HCT116 (cell line): ENCODE measurements at regions not wholly inside any gene's neighbourhood (a gene's known extent, or its start where the extent isn't known, plus 50 kb on each side); places are given as distances from the start of the nearest gene placed in this dataset.

ENCODE experiments used
- ATAC-seq: fragments of 200-7000 bp; cut with Tn5 transposase; 2 replicates; pipeline ENCODE4 v1.9.1; 2020; ENCODE audit warnings: mild to moderate bottlenecking, moderate library complexity
- BruUV-seq: library from RNA; stranded (reverse); fragments of 400-500 nt; replicated peaks from 2 replicates; lab custom pipeline; 2021; lab: Mats Ljungman, UMichigan
- CTCF ChIA-PET: fragments of 300-600 bp; sonication (Branson Sonifier 250); formaldehyde crosslinking; loops from one replicate; lab custom pipeline; 2021; ENCODE audit warnings: antibody characterized with exemption; lab: Charles Lee
- POLR2A ChIA-PET: fragments of 300-600, 350-600 bp; sonication (Branson Sonifier 250); formaldehyde crosslinking; loops from one replicate; lab custom pipeline; 2021; ENCODE audit warnings: antibody characterized with exemption; lab: Charles Lee
- RAD21 ChIA-PET, 2 experiments: fragments of 300-600 bp; sonication (Branson Sonifier 250); formaldehyde crosslinking; loops; one replicate each; lab custom pipeline; 2023; ENCODE audit warnings: low total read pairs in 2 of 2; ENCODE audit not compliant: uncharacterized antibody in 2 of 2, unreplicated experiment in 2 of 2, low non-redundant PET in 1 of 2; lab: Charles Lee
- DNase-seq: peaks from one replicate; pipeline ENCODE4 v3.0.0-alpha.2; 2010; ENCODE audit warnings: low read depth, low spot score
- H2AFZ ChIP-seq: fragments of 200-600 bp; shearing (Covaris generic), sonication (generic); 2 replicates; pipeline ENCODE4 v1.6.1; 2017; ENCODE audit warnings: low read depth, mixed run types, mixed read lengths, antibody characterized with exemption, low read length; ENCODE audit not compliant: poor library complexity, severe bottlenecking
- H3K27ac ChIP-seq: 2 replicates; pipeline ENCODE4 v1.5.1; 2012; ENCODE audit warnings: low read depth, low read length
- H3K27me3 ChIP-seq: fragments of 200-600 bp; sonication (generic); 2 replicates; pipeline ENCODE4 v1.6.1; 2016; ENCODE audit warnings: mixed run types, low read length, mixed read lengths; ENCODE audit not compliant: insufficient read depth
- H3K36me3 ChIP-seq, 2 experiments: fragments of 200-500 bp in 1 of 2; fragments of 200-600 bp in 1 of 2; sonication (Bioruptor generic) in 1 of 2; sonication (generic) in 1 of 2; 2 replicates each; pipeline versions ENCODE4 v1.5.1 to v1.6.1; 2014 to 2016; ENCODE audit warnings: low read length in 2 of 2, inconsistent platforms in 1 of 2, mixed read lengths in 1 of 2, mixed run types in 1 of 2; ENCODE audit not compliant: insufficient read depth in 2 of 2, control insufficient read depth in 1 of 2
- H3K4me1 ChIP-seq, 2 experiments: fragments of 200-600 bp in 1 of 2; sonication (generic) in 1 of 2; 2 replicates each; pipeline versions ENCODE4 v1.5.1 to v1.6.1; 2012 to 2017; ENCODE audit warnings: low read length in 2 of 2, inconsistent platforms in 1 of 2, mild to moderate bottlenecking in 1 of 2, mixed read lengths in 1 of 2, mixed run types in 1 of 2, moderate library complexity in 1 of 2; ENCODE audit not compliant: insufficient read depth in 2 of 2, control insufficient read depth in 1 of 2
- H3K4me2 ChIP-seq: fragments of 200-600 bp; sonication (generic); 2 replicates; pipeline ENCODE4 v1.6.1; 2017; ENCODE audit warnings: mixed run types, low read length, mixed read lengths
- H3K4me3 ChIP-seq, 2 experiments: fragments of 200-600 bp in 1 of 2; sonication (generic) in 1 of 2; replicated peaks in 1 of 2; 2 replicates each; pipeline ENCODE4 v1.5.1; 2011 to 2016; ENCODE audit warnings: low read length in 2 of 2, control low read depth in 1 of 2, low read depth in 1 of 2, mild to moderate bottlenecking in 1 of 2, mixed read lengths in 1 of 2, mixed run types in 1 of 2
- H3K79me2 ChIP-seq: fragments of 200-600 bp; sonication (generic); 2 replicates; pipeline ENCODE4 v1.6.1; 2017; ENCODE audit warnings: mild to moderate bottlenecking, mixed run types, low read length, moderate library complexity, mixed read lengths; ENCODE audit not compliant: insufficient read depth
- H3K9ac ChIP-seq: fragments of 200-600 bp; sonication (generic); 2 replicates; pipeline ENCODE4 v1.6.1; 2016; ENCODE audit warnings: low read length, mixed read lengths
- H3K9me2 ChIP-seq: fragments of 200-600 bp; sonication (generic), shearing (Covaris generic); 2 replicates; pipeline ENCODE4 v1.6.1; 2017; ENCODE audit warnings: mixed run types, mild to moderate bottlenecking, moderate library complexity; ENCODE audit not compliant: insufficient read depth
- H3K9me3 ChIP-seq, 2 experiments: fragments of 200-500 bp in 1 of 2; fragments of 200-600 bp in 1 of 2; sonication (Bioruptor generic) in 1 of 2; sonication (generic) in 1 of 2; 2 replicates each; pipeline ENCODE4 v1.6.1; 2014 to 2017; ENCODE audit warnings: low read length in 2 of 2, mixed read lengths in 2 of 2, inconsistent platforms in 1 of 2, low read depth in 1 of 2, mild to moderate bottlenecking in 1 of 2, mixed run types in 1 of 2, moderate library complexity in 1 of 2; ENCODE audit not compliant: control insufficient read depth in 1 of 2, insufficient read depth in 1 of 2
- H4K20me1 ChIP-seq: fragments of 200-600 bp; sonication (generic), shearing (Covaris generic); 2 replicates; pipeline ENCODE4 v1.6.1; 2017; ENCODE audit warnings: mixed run types, mild to moderate bottlenecking, moderate library complexity; ENCODE audit not compliant: insufficient read depth
- CBX3 ChIP-seq: IDR thresholded peaks from 2 replicates; pipeline ENCODE4 v1.6.1; 2012; ENCODE audit warnings: low read depth
- CEBPB ChIP-seq: IDR thresholded peaks from 2 replicates; pipeline ENCODE4 v1.6.1; 2012; ENCODE audit warnings: low read depth
- CTCF ChIP-seq, 3 experiments: fragments of 200-600 bp in 1 of 3; sonication (generic) in 1 of 3; IDR thresholded peaks in 2 of 3; conservative IDR thresholded peaks in 1 of 3; 2 replicates each; pipeline ENCODE4 v1.5.1; 2012 to 2017; ENCODE audit warnings: low read depth in 2 of 3, low read length in 2 of 3, antibody characterized with exemption in 1 of 3, borderline replicate concordance in 1 of 3, control low read depth in 1 of 3, mild to moderate bottlenecking in 1 of 3, mixed read lengths in 1 of 3, mixed run types in 1 of 3, moderate library complexity in 1 of 3; ENCODE audit not compliant: insufficient read depth in 1 of 3
- EZH2phosphoT487 ChIP-seq: fragments of 200-600 bp; IDR thresholded peaks from 2 replicates; pipeline ENCODE4 v1.6.1; 2018; ENCODE audit warnings: antibody characterized with exemption, borderline replicate concordance
- FOSL1 ChIP-seq: IDR thresholded peaks from 2 replicates; pipeline ENCODE4 v1.6.1; 2012; ENCODE audit warnings: low read depth
- RAD21 ChIP-seq: IDR thresholded peaks from 2 replicates; pipeline ENCODE4 v1.6.1; 2012; ENCODE audit warnings: low read depth, mild to moderate bottlenecking
- ZBTB33 ChIP-seq: IDR thresholded peaks from 2 replicates; pipeline ENCODE4 v1.6.1; 2011; ENCODE audit warnings: mild to moderate bottlenecking, low read length, moderate library complexity; ENCODE audit not compliant: insufficient replicate concordance; ENCODE audit errors: extremely low read depth
- ZNF274 ChIP-seq: fragments of 200-500 bp; sonication (Bioruptor generic); IDR thresholded peaks from 2 replicates; pipeline ENCODE4 v1.6.1; 2014; ENCODE audit warnings: mild to moderate bottlenecking, low read depth, low read length, inconsistent platforms
- intact Hi-C: fragments of 100-400 bp; cut with micrococcal nuclease; formaldehyde crosslinking; loops from 2 replicates; pipeline ENCODE4 v1.10.0; 2022
- TF ChIP-seq, protein P1 (sequence below): IDR thresholded peaks from 2 replicates; pipeline ENCODE4 v1.6.1; 2012; ENCODE audit warnings: low read depth

- POLR2A ChIA-PET = interaction anchor here (1.7 kb wide), 1 partner anchor 267 kb away, joined by 4 read pairs; no protein-coding TSS in a partner anchor
Measured at GRCh38 chrX:69093960-69094871, 71.0 kb downstream of the PJA1 start.

More at GRCh38 chrX:69093960-69094871, 71.0 kb downstream of the PJA1 start:
- Histone ChIP-seq H3K27ac (no peak overlapping the region), H3K4me1 (peaks cover 0 to 4% of the 10 kb centered on the region in 2 experiments; a peak in 1 of 4 replicates), H3K4me3 (no peak overlapping the region), H2AFZ (no peak overlapping the region), H4K20me1 (no peaks in the 10 kb centered on the region), H3K27me3 (no peaks in the 10 kb centered on the region), H3K79me2 (no peaks in the 10 kb centered on the region), H3K9ac (no peak overlapping the region), H3K9me2 (no peaks in the 10 kb centered on the region), H3K9me3 (no peaks in the 10 kb centered on the region), H3K4me2 (no peak overlapping the region), H3K36me3 (no peaks in the 10 kb centered on the region)
- ChIA-PET CTCF (interaction anchor here (0.7 to 1.4 kb wide), 6 partner anchors 8 to 266 kb away, joined by 3 to 7 read pairs (median 6); partner anchors contain the start of gene EFNB1), RAD21 (interaction anchor here in 1 of 2 experiments (0.8 kb wide), 1 partner anchor 266 kb away, joined by 4 read pairs; no protein-coding TSS in a partner anchor)
- DNase-seq (peak; percentile 21), ATAC-seq (peak; percentile 97)
- TF ChIP-seq ZNF274 (no peak), EZH2phosphoT487 (no peak), CEBPB (no peak), CBX3 (no peak), RAD21 (peak; percentile 49), ZBTB33 (no peak), FOSL1 (no peak), CTCF (IDR thresholded peaks at IDR 0.05 in 2 of 3, conservative IDR thresholded peaks at IDR 0.05 in 1 of 3; ENCODE audit: borderline replicate concordance in 1 of 3, insufficient read depth in 1 of 3, low read depth in 2 of 3, low read length in 2 of 3) (peak; percentile 25 to 60 (median 53); a peak in 5 of 6 replicates)
- TF ChIP-seq, protein P1, sequence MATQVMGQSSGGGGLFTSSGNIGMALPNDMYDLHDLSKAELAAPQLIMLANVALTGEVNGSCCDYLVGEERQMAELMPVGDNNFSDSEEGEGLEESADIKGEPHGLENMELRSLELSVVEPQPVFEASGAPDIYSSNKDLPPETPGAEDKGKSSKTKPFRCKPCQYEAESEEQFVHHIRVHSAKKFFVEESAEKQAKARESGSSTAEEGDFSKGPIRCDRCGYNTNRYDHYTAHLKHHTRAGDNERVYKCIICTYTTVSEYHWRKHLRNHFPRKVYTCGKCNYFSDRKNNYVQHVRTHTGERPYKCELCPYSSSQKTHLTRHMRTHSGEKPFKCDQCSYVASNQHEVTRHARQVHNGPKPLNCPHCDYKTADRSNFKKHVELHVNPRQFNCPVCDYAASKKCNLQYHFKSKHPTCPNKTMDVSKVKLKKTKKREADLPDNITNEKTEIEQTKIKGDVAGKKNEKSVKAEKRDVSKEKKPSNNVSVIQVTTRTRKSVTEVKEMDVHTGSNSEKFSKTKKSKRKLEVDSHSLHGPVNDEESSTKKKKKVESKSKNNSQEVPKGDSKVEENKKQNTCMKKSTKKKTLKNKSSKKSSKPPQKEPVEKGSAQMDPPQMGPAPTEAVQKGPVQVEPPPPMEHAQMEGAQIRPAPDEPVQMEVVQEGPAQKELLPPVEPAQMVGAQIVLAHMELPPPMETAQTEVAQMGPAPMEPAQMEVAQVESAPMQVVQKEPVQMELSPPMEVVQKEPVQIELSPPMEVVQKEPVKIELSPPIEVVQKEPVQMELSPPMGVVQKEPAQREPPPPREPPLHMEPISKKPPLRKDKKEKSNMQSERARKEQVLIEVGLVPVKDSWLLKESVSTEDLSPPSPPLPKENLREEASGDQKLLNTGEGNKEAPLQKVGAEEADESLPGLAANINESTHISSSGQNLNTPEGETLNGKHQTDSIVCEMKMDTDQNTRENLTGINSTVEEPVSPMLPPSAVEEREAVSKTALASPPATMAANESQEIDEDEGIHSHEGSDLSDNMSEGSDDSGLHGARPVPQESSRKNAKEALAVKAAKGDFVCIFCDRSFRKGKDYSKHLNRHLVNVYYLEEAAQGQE = no peak
- intact Hi-C loops = no loop called here
- BruUV-seq = no TSS peak
